Activated CD4-positive, alpha-beta T cell treated with anti-CD3 and anti-CD28 coated beads for 48 hours (primary cell): ENCODE measurements at regions not wholly inside any gene's neighbourhood (a gene's known extent, or its start where the extent isn't known, plus 50 kb on each side); places are given as distances from the start of the nearest gene placed in this dataset.

Experiments used
- DNase-seq: peaks from one replicate; pipeline ENCODE4 v3.0.0-alpha.2; 2020

DNA sequence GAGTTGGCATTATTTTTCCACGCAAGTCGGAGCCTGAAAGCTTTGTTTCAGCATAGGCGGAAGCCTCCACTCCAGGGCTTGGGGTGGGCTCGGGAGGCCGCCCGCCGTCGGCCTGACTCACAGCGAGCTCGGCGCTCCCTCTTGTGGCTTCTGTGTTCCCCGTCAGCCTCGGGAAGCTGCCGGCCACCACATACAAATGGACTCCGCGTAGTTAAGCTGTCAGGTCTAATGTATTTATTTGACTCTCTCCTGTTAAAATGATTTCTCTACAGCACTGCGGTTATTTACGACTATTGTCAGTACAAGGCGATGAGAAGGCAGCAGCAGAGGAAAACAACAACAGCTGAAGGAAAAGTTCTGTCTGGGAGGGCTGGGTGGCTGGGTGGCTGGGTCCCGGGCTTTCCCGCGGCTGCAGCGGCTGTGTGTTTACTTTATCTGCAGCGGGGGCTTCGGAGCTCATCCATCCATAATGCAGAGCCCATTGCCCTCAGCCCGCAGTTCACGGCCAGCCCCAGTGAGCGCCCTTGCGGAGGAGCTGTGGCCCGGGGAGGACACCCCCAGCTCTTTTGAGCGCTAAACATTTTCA lies 375.7 kb upstream of the CAMK1G start:
- DNase-seq: peak; percentile 37

DNA sequence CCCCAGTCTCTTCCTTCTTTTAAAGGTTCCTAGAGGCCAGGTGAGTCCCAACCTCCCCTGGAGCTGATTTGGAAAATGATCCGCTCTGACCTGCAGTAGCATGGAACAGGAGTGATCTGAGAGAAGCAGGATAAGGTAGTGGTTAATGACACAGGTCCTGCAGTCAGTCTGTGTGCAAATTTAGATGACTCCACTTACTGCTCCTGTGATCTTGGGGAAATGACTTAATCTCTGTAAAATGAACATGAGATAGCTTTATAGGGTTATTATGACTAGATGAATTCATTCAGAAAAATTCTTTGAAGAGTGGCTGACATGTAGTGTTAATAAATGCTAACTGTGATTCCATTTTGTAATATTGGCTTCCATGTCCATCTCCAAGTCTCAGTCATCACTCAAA lies 374.9 kb upstream of the CAMK1G start:
- no peak for DNase-seq

DNA sequence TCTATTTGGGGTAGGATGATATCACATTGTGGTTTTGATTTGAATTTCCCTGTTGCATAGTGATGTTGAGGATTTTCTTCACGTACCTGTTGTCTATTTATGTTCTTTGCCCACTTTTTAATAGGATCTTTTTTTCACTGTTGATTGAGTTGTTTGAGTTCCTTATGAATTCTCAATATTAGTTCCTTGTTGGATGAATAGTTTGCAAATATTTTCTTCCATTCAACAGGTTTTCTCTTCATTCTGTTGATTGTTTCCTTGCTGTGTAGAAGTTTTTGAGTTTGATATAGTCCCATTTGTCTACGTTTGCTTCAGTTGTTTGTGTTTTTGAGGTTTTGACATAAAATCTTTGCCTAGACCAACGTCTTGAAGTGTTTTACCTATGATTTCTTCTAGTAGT lies 369.5 kb upstream of the CAMK1G start:
- DNase-seq: no peak

DNA sequence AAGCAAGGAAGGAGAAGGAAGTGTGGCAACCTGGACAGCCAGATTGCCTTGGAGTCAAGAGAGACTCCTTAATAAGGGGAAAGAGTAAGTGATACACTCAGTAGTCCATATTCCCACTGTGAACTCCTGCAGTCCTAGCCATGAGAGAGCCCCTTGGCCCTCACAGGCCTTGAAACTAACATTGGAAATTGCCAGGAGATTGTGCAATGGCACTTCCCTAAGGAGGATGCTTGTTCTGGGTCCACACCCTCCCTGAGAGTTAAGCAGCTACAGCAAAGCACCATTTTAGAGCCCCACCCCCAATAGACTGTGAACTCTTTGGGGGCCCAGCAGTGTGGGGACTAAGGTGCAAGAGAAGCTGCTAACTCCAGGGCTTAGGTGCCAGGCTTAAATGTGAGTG lies 367.7 kb upstream of the CAMK1G start:
- no peak for DNase-seq

DNA sequence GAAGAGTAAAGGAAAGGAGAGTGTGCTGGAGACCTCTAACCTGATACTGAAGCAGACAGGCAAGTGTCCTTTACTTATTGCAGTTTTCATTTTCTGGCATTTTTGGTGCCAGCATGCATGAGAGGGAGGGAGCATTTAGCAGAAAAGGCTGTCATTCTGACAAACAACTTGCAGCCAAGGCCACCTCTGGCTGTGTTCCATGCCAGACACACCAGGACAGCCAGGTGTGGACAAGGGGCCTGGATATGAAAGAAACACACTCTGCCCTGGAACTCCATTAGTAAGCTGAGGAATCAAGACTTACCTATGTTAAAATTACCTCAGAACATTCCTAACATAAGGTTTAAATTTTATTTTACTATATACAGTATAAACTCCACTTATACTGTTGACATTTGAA lies 365.4 kb upstream of the CAMK1G start:
- DNase-seq: no peak

DNA sequence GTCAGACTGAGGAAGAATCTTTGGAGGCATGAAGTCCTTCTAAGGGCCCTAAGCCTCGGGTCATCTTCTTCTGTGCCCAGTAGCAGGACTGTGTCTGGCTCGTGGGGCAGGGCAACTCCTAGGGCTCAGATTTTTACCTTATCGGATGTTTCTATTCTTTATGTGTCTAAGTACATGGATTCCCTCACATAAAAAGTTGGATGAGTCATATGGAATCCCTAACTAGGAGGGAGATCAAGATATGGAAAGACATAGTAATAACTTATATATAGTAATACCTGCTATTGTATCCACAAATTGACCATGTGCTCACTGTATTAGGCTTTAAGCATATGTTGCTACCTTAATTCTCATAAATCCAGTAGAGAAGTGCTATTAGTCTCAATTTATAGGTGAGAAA lies 364.5 kb upstream of the CAMK1G start:
- DNase-seq: no peak

DNA sequence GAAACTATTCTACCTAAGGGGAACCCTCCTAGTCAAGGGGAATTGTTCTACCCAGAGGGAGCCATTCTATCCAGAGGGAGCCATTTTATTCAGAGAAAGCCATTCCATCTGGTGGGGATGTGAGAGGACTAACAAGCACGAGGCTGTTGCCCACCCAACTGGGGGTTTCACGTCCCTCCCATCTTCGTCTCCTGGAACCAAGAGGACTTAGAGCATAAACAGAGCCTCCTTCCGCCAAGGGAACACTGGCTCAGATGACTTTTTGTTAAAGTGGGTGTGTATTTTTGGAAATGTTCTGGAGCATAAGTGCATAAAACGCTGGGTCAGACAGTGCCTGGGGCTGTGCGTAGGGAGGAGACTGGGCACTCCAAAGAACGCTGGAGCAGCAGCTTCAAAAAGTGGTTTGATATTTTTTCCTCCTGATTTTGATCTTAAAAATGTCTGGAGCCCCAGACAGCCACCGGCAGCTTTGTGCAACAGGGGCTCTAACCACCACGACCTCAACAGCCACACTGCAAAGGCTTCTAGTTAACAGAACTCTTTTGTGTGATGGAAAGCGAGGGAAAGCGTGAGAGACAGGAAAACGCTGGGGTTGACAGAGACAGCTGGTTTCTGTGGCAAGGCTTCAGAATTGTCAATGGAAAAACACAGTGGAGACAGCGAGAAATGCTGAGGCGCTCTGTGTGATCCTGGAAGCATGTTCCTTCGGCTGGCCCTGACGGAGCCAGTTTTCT lies 363.6 kb upstream of the CAMK1G start:
- DNase-seq: no peak

DNA sequence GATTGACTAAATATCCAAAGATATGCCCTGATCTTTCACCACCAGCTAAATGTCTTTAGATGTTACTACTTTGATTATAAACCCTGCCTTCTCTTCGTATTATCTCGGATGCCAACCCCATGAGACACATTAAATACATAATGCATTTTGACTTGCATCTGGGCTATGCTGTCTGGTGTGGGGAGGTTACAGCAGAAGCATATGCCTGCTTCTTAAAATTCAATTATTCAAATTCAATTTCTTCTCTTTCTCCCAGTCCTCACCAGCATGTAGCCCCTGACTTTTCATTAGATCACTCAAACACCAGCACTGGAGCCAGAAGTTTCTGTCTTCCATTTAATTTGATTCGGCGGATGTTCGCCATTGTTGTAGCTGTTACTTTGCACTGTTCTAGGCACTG lies 360.7 kb upstream of the CAMK1G start:
- no peak for DNase-seq

DNA sequence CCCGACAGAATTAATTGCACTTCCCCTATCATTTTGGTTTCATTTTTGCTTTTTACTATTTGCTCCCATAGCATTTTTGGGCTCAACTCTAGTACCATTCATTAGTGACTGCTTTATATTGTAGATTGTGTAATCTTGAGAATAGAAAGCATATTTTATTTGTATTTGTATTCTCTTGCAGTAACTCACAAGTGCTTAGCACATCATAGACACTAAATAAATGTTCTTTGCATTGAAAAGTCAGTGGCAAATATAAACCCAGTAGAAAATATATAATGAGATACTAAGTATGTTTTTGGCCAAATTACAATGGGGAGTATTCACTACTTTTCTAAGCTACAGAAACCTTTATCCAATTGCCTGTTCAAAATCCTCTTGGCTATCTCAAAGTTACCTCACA lies 359.7 kb upstream of the CAMK1G start:
- DNase-seq: no peak

DNA sequence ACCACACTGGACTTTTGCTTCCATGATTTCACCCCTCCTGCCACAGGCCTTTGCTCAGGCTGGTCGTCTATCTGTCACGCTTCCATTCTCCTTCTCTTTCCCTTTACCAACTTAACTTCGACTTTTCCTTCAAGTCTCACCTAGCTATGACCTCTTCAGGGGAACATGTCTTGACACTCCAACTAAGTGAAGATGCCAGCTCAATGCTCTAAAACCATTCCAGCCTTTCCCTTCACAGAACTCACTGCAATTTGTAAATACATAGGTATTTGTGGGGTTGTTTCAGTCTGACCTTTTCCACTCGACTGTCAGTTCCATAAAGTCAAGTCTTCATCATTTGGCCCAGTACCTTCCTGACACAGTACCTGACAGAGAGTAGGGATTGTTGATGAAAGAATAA lies 358.6 kb upstream of the CAMK1G start:
- no peak for DNase-seq

DNA sequence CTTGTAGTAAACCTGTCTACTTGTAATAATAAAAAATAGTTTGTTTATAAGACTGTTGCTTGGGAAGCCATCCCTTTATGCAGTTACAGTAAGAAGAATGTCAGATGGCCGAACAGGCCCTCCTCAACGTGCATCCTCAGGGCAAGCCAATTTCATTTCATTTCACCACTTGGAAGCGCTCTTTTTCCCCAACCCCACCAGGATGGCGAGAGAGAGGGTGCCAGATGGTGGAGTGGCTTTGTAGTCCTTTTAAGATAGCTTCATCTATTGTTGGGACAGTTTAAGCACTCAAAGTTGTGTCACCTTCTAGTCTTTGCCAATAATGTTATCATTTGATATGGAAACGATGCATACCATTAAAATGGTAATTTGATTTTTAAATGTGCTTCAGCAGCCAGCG lies 356.3 kb upstream of the CAMK1G start:
- DNase-seq: no peak

DNA sequence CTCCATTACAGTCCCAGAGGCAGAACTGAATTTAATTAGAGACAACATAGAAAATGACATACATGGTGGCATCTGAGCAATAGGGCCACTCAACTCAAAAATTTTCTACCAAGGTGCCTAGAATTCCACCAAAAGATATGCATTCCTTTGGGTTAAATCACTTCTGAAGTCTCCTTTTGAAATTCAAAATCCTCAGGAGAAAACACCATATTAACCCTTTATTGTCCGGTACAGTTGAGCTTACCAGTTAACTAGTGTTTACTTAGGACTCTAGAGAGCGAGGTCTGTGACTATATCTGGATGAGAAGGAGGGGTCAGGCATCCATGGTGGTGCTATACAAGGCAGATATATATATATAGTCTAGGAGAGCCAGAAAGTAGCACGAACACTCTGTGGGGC lies 355.6 kb upstream of the CAMK1G start:
- no peak for DNase-seq

DNA sequence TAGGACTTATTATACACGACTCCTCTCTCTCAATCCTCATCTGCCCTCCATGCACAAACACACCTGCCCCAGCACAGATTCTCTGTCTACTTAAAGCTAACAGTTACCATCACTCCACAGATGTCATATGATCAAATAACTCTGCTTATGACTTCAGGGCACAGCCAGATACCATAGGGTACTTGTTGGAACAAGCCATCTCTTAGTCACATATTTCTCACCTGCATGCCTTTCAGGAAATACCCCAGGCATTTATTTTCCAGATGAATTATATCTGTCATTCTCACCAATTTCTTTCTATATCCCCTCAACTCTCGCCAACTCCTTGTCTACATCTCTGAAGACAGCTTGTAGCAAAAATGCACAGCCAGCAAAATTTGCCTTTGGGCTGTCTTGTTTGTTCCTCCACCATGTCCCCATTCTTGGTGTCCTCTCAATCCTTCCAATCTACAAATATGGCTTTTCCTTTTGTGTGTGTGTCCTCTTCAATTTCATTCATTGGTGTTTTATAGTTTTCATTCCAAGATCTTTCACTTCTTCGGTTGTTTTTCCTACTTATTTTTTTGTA lies 353.9 kb upstream of the CAMK1G start:
- no peak for DNase-seq

DNA sequence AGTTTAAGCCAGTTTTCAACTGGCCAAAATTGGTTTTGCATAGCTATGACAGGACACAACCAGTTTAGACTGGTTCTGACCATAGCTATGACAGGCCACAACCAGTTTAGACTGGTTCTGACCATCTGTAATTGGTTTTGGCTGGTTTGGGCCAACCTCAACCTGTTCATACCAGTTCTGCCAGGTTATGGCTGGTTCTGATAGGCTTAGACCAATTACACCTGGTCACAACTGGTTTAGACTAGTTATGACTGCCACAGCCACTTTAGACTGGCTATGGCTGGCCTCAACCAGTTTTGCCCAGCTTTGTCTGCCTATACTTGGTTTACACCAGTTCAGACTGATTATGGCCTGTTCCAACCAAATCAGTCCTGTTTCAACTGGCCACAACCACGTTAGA lies 353.2 kb upstream of the CAMK1G start:
- DNase-seq: no peak

DNA sequence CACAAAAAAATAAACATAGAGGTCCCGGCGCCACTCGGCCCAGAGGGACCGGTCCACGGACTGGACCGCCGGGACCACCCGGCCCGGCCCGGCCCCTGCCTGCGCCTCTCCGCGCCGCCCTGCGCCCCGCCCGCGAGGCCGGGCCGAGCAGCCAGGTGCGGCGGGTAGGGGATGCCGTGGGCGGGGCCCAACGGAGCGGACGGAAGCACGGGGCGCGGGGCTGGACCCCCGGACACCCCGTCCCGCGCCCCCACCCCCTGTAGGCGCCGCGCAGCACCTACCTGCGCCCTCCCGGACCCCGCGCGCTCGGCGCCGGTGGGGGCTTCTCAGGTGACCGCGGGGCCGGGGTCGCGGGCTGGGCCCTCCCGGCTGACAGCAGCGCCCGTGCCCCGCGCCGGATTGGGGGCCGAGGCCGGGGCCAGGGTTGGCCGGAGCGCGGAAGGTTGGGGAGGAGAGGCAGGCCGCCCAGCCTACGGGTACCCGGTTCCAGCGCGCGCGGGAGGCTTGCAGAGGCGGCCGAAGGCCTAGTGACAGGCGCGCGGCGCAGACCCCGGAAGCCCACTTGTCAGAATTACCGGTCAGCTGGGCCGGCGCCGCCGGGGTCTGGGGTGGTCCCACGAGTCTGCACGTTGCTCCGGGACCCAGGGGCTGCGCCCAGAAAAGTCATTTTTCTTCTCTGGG lies 351.9 kb upstream of the CAMK1G start:
- no peak for DNase-seq

DNA sequence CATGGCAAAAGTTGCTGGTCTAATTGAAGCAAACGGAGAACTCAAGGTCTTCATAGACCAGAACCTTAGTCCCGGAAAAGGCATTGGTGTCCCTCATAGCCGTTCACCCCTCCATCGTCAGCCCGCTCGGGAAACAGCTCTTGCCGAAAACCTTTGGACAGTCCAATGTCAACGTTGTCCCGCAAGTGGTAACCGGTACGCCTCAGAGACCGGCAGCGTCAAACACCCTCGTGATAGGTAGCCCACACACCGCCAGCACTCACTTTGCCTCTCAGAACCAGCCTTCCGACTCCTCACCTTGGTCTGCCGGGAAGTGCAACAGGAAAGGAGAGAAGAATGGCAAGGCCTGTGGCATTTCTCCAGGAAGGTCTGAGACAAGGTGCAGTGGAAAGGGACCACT lies 351.3 kb upstream of the CAMK1G start:
- no peak for DNase-seq

DNA sequence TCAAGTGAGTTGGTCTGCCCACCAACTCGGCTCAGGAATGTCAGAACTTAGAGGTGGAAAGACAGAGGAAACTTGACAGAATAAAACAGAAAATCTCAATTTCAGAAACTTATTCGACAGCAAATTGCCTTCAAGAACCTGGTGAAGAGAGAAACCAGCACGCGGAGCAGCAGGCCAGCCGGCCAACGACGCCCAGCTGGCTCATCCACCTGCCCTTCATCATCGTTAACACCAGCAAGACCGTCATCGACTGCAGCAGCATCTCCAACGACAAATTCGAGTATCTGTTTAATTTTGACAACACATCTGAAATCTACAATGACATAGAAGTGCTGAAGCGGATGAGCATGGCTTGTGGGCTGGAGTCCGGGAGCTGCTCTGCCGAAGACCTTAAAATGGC lies 350.8 kb upstream of the CAMK1G start:
- no peak for DNase-seq

DNA sequence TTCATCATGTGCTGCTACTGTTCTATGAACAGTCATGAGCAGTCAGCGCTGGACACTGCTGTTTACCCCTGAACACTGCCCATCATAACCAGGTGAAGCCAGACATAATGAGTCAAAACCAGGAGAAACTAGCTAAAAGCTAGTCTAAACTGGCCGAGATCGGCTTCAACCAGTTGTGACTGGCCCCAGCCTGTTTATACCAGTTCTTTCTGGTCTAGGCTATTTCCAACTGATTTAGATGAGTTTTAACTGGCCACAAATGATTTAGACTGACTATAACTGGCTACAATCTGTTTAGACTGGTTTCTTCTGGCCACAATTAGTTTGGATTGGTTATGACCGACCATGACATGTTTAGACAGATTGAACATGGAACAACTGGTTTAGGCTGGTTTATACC lies 348.3 kb upstream of the CAMK1G start:
- DNase-seq: no peak

DNA sequence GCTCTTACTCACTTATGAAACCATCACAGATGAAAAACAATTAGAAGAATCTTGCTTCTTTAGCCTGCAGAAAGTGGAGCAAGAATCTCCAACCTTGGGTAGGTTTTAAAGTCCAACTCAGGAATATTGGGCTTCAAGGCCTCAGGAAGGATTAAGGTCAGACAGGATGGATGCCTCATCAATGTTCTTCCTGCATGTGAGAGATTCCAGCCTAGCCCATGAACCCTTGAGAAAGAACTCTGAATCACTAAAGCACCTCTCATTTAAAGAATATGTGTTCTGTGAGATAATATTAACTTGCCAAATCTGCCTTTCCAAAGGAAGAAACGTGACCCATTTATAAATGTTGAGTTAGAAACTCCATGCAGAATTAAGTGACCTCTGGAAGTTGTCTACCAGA lies 345.2 kb upstream of the CAMK1G start:
- DNase-seq: no peak

DNA sequence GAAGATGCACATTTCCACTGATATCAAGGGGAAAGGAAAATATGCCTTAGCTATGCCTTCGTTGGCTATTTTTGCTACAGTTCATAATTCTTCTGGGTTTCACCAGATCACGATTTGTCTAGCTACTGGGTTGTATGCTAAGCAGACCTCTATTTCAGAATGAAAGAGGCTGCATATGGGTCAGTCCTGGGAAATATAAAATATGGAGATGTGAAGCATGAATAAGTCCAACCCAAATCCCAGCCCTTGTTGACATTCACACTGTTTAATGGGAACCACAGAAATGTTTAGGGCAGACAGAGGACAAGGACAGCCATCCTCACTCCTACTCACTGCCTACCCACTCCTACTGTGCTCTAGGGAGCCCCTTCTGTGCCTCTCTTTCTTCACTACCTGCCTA lies 343.2 kb upstream of the CAMK1G start:
- DNase-seq: no peak

DNA sequence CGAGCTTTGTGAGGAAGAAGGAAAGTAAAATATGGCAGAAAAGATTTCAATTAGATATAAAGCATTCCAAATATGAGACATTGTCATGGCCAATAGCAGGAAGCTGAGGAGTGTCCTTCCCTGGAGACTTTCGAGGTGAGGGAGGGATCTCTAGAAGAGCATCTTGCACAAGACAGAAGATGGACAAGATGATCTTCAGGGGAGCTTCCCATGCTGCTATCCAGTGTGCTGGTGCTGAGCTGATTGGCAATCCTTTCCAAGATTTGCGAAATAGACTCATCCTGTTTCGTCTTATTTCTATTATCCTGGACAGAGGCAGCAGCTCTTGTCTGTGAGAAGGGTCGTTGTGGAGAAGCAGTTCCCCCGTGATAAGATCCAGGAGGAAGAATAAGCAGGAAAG lies 342.0 kb upstream of the CAMK1G start:
- DNase-seq: no peak

DNA sequence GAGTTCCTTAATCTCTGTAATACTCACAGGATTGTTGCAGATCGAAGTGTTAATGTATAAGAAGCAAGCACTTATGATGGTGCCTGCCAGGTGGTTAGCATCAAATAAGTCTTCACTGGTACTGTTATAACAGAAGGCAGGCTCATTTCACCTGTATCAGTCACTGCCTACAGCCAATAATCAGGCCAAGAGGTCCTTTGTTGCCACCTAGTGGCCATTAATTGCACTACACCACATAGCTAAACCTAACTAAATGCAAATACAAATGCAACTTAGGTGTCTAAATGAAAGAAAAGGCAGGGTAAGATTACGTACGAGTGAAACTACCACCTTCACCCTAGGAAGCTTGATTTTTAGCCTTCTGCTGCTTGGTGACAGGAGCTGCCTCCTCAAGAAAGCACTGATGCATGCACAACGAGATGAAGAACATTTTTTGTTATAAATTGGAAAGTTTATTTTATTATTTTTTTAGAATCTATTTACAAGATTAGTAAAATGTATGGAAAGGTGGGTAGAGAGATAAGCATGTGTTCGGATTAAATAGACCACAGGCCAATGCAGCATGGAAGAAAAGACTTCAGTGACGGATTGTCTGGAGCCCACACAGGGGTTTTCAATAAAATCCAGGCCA lies 334.8 kb upstream of the CAMK1G start:
- DNase-seq: peak; percentile 58

DNA sequence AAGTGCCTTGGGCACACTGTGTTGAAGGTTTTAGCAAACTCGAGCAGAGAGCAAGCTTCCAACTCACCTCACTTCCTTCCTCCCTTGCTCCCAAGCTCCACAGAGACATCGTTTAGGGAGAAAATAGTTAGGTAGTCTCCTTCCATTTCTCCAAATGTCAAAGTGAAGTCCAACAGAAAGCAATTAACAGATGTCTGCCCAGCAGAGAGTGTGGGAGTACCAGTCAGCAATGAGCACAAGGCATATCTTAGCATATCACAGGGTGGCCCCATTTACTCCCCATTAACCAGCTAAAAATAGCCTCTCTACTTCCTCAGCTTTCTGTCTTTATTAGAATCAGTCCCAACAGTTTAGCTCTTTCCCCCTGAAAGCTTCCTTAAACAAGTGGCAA lies 334.2 kb upstream of the CAMK1G start:
- DNase-seq: no peak
